HFFc6 (cell line): ENCODE measurements at regions not wholly inside any gene's neighbourhood (a gene's known extent, or its start where the extent isn't known, plus 50 kb on each side); places are given as distances from the start of the nearest gene placed in this dataset.

Experiments
- DNase-seq: peaks from one replicate; pipeline ENCODE4 v3.0.0-alpha.2; 2018
- H3K27ac Mint-ChIP-seq: 2 replicates; pipeline ENCODE4 v1.8.0; 2020; ENCODE audit warnings: mild to moderate bottlenecking, mixed read lengths
- H3K27me3 Mint-ChIP-seq: 2 replicates; pipeline ENCODE4 v1.8.0; 2021; ENCODE audit warnings: mild to moderate bottlenecking, moderate library complexity, mixed read lengths; ENCODE audit not compliant: insufficient read depth
- H3K36me3 Mint-ChIP-seq: 2 replicates; pipeline ENCODE4 v1.8.0; 2021; ENCODE audit warnings: low read depth, mixed read lengths
- H3K4me1 Mint-ChIP-seq: 2 replicates; pipeline ENCODE4 v1.8.0; 2020; ENCODE audit warnings: low read depth, mixed read lengths
- H3K4me3 Mint-ChIP-seq: 2 replicates; pipeline ENCODE4 v1.8.0; 2020; ENCODE audit warnings: mild to moderate bottlenecking, moderate library complexity, mixed read lengths
- H3K9me3 Mint-ChIP-seq: 2 replicates; pipeline ENCODE4 v1.8.0; 2020; ENCODE audit warnings: mild to moderate bottlenecking, mixed read lengths
- TF ChIP-seq, protein P1 (sequence below): fragments of 200-600 bp; sonication (generic); IDR thresholded peaks from 2 replicates; pipeline ENCODE4 v1.5.0; 2021; ENCODE audit warnings: antibody characterized with exemption, mild to moderate bottlenecking

DNA sequence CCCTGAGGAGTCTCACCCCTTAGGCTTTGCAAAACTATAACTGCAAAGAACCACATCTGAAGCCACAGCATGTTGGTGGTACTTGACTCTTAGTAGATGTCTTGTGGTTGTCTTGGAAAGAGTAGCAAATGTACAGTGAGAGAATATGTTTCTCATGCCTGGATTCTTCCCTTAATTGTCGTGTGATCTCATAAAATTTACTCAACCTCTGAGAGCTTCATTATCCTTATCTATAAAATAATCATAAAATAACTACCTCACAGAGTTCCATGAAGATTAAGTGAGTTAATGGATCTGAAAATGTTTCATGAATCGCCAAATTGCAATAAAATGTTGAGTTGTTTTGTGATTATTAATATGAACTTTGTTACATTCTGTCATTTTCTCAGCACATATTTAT lies 491.5 kb downstream of the METTL15 start:
- TF ChIP-seq, protein P1, sequence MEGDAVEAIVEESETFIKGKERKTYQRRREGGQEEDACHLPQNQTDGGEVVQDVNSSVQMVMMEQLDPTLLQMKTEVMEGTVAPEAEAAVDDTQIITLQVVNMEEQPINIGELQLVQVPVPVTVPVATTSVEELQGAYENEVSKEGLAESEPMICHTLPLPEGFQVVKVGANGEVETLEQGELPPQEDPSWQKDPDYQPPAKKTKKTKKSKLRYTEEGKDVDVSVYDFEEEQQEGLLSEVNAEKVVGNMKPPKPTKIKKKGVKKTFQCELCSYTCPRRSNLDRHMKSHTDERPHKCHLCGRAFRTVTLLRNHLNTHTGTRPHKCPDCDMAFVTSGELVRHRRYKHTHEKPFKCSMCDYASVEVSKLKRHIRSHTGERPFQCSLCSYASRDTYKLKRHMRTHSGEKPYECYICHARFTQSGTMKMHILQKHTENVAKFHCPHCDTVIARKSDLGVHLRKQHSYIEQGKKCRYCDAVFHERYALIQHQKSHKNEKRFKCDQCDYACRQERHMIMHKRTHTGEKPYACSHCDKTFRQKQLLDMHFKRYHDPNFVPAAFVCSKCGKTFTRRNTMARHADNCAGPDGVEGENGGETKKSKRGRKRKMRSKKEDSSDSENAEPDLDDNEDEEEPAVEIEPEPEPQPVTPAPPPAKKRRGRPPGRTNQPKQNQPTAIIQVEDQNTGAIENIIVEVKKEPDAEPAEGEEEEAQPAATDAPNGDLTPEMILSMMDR, result no peak
- Mint-ChIP-seq H3K4me3 (no peak overlapping the region), H3K27me3 (no peaks in the 10 kb centered on the region), H3K4me1 (peaks cover 15% of the 10 kb centered on the region; the same call in 1 of the 2 replicates), H3K36me3 (peaks cover 26% of the 10 kb centered on the region), H3K27ac (no peak overlapping the region), H3K9me3 (peaks cover 6% of the 10 kb centered on the region; the same call in 1 of the 2 replicates)
- no peak for DNase-seq

DNA sequence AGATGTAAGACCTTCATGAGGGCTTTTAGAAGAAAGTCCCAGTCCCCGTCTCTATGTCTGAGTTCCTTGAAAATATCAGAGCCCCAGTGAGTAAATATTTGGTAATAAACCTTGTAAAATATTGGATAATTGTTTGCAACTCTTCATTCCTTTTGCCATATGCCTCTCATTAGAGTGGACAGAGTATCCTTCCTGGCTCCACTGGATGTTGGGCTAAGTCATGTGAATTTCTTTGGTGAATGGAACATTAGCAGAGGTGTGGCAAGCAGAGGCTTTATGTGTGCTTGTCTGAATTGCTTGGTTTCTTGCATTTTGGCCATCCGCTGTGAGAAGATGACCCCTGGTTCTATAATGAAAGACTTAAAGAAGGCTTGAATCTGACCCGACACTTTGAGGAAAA lies 490.3 kb downstream of the METTL15 start:
- peaks cover 12% of the 10 kb centered on the region; the same call in 1 of the 2 replicates for H3K4me1 Mint-ChIP-seq
- H3K9me3 Mint-ChIP-seq, result peaks cover 16% of the 10 kb centered on the region
- H3K4me3 Mint-ChIP-seq, result no peak overlapping the region
- 0 out of 2 replicates have a peak, but pooled peaks cover 2% of the 10 kb centered on the region for H3K27me3 Mint-ChIP-seq
- H3K27ac Mint-ChIP-seq, result no peak overlapping the region
- TF ChIP-seq, protein P1, result no peak
- peaks cover 29% of the 10 kb centered on the region for H3K36me3 Mint-ChIP-seq
- no peak for DNase-seq

DNA sequence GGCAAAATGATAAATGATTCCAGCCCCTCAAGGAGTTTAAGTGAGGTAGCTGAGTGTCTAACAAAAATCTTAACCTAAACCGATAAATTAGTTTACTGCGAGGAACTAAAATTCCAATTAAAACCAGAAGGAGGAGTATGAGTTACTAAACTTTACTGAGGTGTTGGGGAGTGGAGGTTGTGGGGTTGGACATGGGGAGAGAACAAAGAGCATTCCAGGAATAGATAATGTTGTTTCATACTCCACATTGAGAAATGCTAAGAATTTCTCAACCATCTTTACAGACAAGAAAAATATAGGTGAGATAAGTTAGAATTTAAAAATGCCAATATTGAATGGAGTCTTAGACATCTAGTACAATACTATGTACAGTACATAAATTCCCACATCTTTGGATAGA lies 488.6 kb downstream of the METTL15 start:
- H3K4me3 Mint-ChIP-seq, result no peak overlapping the region

DNA sequence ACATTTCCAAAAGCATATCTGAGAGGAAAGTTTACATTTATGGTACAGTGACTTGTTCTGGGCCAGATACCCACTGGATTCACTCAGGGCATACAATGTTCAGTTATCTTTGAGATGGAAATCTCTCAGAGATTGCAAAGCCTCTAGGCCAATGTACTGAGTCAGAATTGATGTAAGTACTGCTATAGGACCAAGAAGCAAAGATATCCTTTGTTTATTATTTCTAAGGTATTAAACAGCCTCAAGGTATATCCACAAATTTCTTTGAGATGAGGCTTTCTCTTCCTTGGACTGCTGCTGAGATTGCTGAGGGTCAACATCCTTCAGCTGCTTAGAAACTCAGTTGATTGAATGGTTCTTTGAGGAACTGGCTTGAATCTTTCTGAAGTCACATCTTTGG lies 484.0 kb downstream of the METTL15 start:
- Mint-ChIP-seq H3K27me3 (0 out of 2 replicates have a peak, but pooled peaks cover 2% of the 10 kb centered on the region), H3K27ac (no peak overlapping the region), H3K36me3 (peaks cover 29% of the 10 kb centered on the region), H3K9me3 (peaks cover 16% of the 10 kb centered on the region), H3K4me3 (no peak overlapping the region), H3K4me1 (peaks cover 22% of the 10 kb centered on the region)
- TF ChIP-seq, protein P1, result no peak
- DNase-seq, result no peak

More for the DNA sequence above, 488.6 kb downstream of the METTL15 start:
- H3K36me3 Mint-ChIP-seq, result peaks cover 27% of the 10 kb centered on the region
- H3K9me3 Mint-ChIP-seq, result peaks cover 16% of the 10 kb centered on the region
- H3K27ac Mint-ChIP-seq, result no peak overlapping the region
- TF ChIP-seq, protein P1, result no peak
- 0 out of 2 replicates have a peak, but pooled peaks cover 2% of the 10 kb centered on the region for H3K27me3 Mint-ChIP-seq
- H3K4me1 Mint-ChIP-seq, result peaks cover 20% of the 10 kb centered on the region
- DNase-seq, result no peak

DNA sequence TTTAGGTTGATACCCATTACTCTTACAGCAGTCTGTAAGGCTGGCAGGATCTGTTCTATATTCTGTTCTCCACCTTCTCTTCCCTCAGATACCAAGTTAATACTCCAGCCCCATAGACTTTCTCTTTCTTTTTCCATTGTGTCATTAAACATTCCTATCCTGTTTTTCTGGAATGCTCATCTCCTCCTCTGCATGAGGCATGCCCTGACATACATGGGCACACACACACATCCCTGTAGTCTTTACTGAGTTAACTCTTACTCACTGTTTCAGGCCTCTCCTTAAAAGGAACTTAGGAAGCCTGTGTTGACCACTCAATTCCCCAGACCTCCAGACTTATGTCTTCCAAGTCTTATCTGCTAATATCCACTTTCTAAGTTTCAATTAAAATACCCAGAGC lies 476.8 kb downstream of the METTL15 start:
- Mint-ChIP-seq H3K4me3 (no peak overlapping the region), H3K36me3 (peaks cover 4% of the 10 kb centered on the region; the same call in 1 of the 2 replicates), H3K9me3 (no peaks in the 10 kb centered on the region), H3K27ac (no peak overlapping the region; the same call in 1 of the 2 replicates), H3K27me3 (peaks cover 2% of the 10 kb centered on the region; the same call in 1 of the 2 replicates), H3K4me1 (peaks cover 35% of the 10 kb centered on the region)
- TF ChIP-seq, protein P1, result no peak
- DNase-seq, result no peak
